ENCODE measurements at regions not wholly inside any gene's neighbourhood (a gene's known extent, or its start where the extent isn't known, plus 50 kb on each side); places are given as distances from the start of the nearest gene placed in this dataset.

DNA sequence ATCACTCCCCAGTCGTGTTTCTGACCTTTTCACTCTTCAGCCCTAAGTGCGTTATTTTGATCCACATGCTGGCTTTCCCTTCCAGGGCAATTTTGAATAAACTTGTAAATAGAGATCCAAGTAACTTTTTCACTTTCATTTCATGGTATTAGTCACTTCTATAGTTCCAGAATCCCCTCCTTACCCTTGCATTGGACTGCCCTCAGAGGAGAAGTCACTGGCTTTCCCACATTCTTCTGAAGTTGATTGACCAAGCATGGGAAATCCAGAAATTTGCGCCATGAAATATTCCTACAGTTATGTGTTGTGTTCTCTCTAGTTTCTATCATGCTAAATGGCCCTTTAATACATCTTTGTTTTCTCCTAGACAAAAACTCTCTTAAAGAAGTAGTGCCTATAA lies 177.3 kb upstream of the GORAB start:
- ATAC-seq (ENCODE audit: low FRiP score in 2 of 2) (no peak), DNase-seq (no peak)
- 82 to 85% methylated on average over 3 of the region's 3 CpGs for WGBS, 2 donors
- H3K9me3 ChIP-seq = peaks cover 0 to 6% (median 0%) of the 10 kb centered on the region in 4 donors
- no peaks in the 10 kb centered on the region for H3K4me1 ChIP-seq
- TF ChIP-seq POLR2A (IDR thresholded peaks at IDR 0.05) = no peak
- TF ChIP-seq POLR2AphosphoS5 (IDR thresholded peaks at IDR 0.05) = no peak
- TF ChIP-seq EP300 (IDR thresholded peaks at IDR 0.05) = no peak
- no peak for TF ChIP-seq CTCF (IDR thresholded peaks at IDR 0.05)
- H3K4me3 ChIP-seq = no peak overlapping the region
- H3K27me3 ChIP-seq = no peaks in the 10 kb centered on the region
- H3K27ac ChIP-seq = no peak overlapping the region
- H3K36me3 ChIP-seq = no peaks in the 10 kb centered on the region

DNA sequence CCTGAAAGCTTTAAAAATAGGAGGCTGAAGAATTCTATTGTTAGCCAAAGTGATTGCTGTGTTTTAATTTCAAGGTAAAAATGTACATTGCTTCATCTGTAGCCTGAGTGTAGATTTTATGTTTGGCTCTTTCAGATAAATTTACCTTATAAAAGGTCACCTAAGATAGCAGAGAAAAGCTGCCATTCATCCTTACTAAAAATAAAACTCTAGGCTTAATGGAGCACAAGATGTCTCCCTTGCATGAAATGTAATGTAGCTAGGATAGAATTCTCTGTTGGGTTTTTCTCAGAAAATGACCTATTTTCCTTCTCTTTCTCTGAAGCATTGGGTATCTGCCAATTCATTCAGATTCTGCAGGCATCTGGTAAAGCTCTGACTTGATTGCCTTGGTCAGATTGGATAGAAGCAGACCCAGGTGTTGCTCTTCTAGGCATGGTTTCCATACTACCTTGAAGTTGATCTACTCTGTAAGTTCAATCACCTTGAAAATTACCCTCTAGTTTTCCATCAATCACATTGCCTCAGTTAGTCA lies 176.6 kb upstream of the GORAB start:
- no peaks in the 10 kb centered on the region for H3K36me3 ChIP-seq
- ATAC-seq (ENCODE audit: low FRiP score in 2 of 2) (no peak), DNase-seq (no peak)
- H3K27ac ChIP-seq = no peak overlapping the region
- peaks cover 0 to 8% (median 0%) of the 10 kb centered on the region in 4 donors for H3K9me3 ChIP-seq
- no peaks in the 10 kb centered on the region for H3K4me1 ChIP-seq
- no peaks in the 10 kb centered on the region for H3K27me3 ChIP-seq
- H3K4me3 ChIP-seq = no peak overlapping the region
- no peak for TF ChIP-seq CTCF (IDR thresholded peaks at IDR 0.05)
- no peak for TF ChIP-seq POLR2AphosphoS5 (IDR thresholded peaks at IDR 0.05)
- TF ChIP-seq EP300 (IDR thresholded peaks at IDR 0.05) = no peak
- no peak for TF ChIP-seq POLR2A (IDR thresholded peaks at IDR 0.05)

DNA sequence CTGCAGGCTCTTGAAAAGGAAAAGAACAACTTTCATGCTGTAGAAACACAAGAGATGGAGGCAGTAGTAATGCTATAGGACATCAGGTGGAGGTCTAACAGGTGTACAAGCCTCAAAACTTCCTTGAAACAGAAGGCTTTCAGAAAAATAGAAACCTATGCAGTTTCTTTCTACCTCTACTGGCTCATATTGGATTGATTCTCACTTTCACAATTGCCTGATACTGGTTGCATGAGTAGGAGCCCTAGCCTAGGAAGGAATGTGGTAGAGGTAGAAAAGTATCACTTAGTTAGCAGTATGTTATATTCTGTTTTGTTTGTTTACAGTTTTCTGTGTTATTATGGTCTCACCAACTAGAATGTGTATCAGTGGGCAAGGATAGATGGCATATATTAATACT lies 175.4 kb upstream of the GORAB start:
- H3K4me1 ChIP-seq = no peaks in the 10 kb centered on the region
- no peak overlapping the region for H3K27ac ChIP-seq
- no peaks in the 10 kb centered on the region for H3K27me3 ChIP-seq
- TF ChIP-seq EP300 (IDR thresholded peaks at IDR 0.05) (no peak), POLR2AphosphoS5 (IDR thresholded peaks at IDR 0.05) (no peak), POLR2A (IDR thresholded peaks at IDR 0.05) (no peak), CTCF (IDR thresholded peaks at IDR 0.05) (no peak)
- ATAC-seq (ENCODE audit: low FRiP score in 2 of 2) (no peak), DNase-seq (no peak)
- H3K36me3 ChIP-seq = no peaks in the 10 kb centered on the region
- peaks cover 0 to 8% (median 0%) of the 10 kb centered on the region in 4 donors for H3K9me3 ChIP-seq
- no peak overlapping the region for H3K4me3 ChIP-seq

GRCh38 chr1:170357750-170358149 lies 174.2 kb upstream of the GORAB start:
- 80 to 92% methylated on average over 1 of the region's 1 CpG for whole genome bisulfite sequencing, 2 donors
- no peak overlapping the region for H3K4me3 ChIP-seq
- H3K9me3 ChIP-seq = peaks cover 0 to 8% (median under 1%) of the 10 kb centered on the region in 4 donors
- H3K27me3 ChIP-seq = no peaks in the 10 kb centered on the region
- H3K4me1 ChIP-seq = no peaks in the 10 kb centered on the region
- TF ChIP-seq POLR2AphosphoS5 (IDR thresholded peaks at IDR 0.05) (no peak), EP300 (IDR thresholded peaks at IDR 0.05) (no peak), POLR2A (IDR thresholded peaks at IDR 0.05) (no peak), CTCF (IDR thresholded peaks at IDR 0.05) (no peak)
- no peak for DNase-seq
- H3K27ac ChIP-seq = no peak overlapping the region
- H3K36me3 ChIP-seq = no peaks in the 10 kb centered on the region
- ATAC-seq (ENCODE audit: low FRiP score in 2 of 2) = no peak

GRCh38 chr1:170360601-170361000 lies 171.4 kb upstream of the GORAB start:
- Histone ChIP-seq H3K27ac (no peak overlapping the region), H3K9me3 (peaks cover 0 to 8% (median 1%) of the 10 kb centered on the region in 4 donors), H3K27me3 (no peaks in the 10 kb centered on the region), H3K36me3 (no peaks in the 10 kb centered on the region), H3K4me3 (no peak overlapping the region), H3K4me1 (no peaks in the 10 kb centered on the region)
- no peak for DNase-seq
- 82 to 91% methylated on average over 3 of the region's 3 CpGs for WGBS, 2 donors
- TF ChIP-seq EP300 (IDR thresholded peaks at IDR 0.05) (no peak), POLR2AphosphoS5 (IDR thresholded peaks at IDR 0.05) (no peak), POLR2A (IDR thresholded peaks at IDR 0.05) (no peak)
- no peak for ATAC-seq (ENCODE audit: low FRiP score in 2 of 2)
